ENCODE measurements at regions not wholly inside any gene's neighbourhood (a gene's known extent, or its start where the extent isn't known, plus 50 kb on each side); places are given as distances from the start of the nearest gene placed in this dataset.

DNA sequence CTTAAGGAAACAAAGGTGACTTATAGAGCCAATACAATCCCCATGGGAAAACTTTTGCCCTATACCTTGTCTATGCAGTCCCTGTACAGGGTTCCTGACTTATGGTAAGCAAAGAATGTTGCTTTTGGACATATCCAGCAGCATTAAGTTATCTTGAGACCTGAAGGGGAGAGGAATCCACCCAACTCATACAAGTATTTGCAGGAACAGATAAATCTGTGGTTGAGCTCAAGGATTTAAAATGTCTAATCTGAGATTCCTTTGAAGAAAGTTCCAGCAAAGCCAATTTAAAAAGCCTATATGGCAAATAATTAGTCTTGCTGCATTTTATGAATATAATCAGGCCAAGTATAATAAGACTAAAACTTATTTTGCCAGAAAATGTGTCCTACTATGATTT lies 739.5 kb upstream of the CDH2 start:
- TF ChIP-seq EP300 (IDR thresholded peaks at IDR 0.05), result no peak
- no peak for TF ChIP-seq POLR2A (IDR thresholded peaks at IDR 0.05)
- TF ChIP-seq, protein P1, sequence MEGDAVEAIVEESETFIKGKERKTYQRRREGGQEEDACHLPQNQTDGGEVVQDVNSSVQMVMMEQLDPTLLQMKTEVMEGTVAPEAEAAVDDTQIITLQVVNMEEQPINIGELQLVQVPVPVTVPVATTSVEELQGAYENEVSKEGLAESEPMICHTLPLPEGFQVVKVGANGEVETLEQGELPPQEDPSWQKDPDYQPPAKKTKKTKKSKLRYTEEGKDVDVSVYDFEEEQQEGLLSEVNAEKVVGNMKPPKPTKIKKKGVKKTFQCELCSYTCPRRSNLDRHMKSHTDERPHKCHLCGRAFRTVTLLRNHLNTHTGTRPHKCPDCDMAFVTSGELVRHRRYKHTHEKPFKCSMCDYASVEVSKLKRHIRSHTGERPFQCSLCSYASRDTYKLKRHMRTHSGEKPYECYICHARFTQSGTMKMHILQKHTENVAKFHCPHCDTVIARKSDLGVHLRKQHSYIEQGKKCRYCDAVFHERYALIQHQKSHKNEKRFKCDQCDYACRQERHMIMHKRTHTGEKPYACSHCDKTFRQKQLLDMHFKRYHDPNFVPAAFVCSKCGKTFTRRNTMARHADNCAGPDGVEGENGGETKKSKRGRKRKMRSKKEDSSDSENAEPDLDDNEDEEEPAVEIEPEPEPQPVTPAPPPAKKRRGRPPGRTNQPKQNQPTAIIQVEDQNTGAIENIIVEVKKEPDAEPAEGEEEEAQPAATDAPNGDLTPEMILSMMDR (IDR thresholded peaks at IDR 0.05), result no peak
